SK-N-MC (cell line): ENCODE measurements at regions not wholly inside any gene's neighbourhood (a gene's known extent, or its start where the extent isn't known, plus 50 kb on each side); places are given as distances from the start of the nearest gene placed in this dataset.
"Not testable (repeated sequence)": the region's sequence is repeated elsewhere in the genome, so short reads cannot be mapped to it uniquely, and the experiment has no call there.

Source experiments
- DNase-seq: peaks from one replicate; pipeline ENCODE4 v3.0.0-alpha.2; 2011; ENCODE audit warnings: low read depth, low spot score
- H3K27ac ChIP-seq: fragments of 200-600 bp; sonication (generic); 2 replicates; pipeline ENCODE4 v1.5.1; 2016; ENCODE audit warnings: mixed run types
- H3K36me3 ChIP-seq: fragments of 200-600 bp; sonication (generic); 2 replicates; pipeline ENCODE4 v1.6.1; 2017; ENCODE audit warnings: antibody characterized with exemption, low read length, mixed read lengths; ENCODE audit not compliant: insufficient read depth
- H3K4me3 ChIP-seq: fragments of 200-600 bp; sonication (generic); 2 replicates; pipeline ENCODE4 v1.5.1; 2016
- H3K9ac ChIP-seq: fragments of 200-600 bp; sonication (generic); 2 replicates; pipeline ENCODE4 v1.8.0; 2017; ENCODE audit warnings: mixed run types, mixed read lengths; ENCODE audit not compliant: insufficient read length
- H3K9me3 ChIP-seq: fragments of 200-600 bp; sonication (generic); 2 replicates; pipeline ENCODE4 v1.6.1; 2017; ENCODE audit warnings: low read depth, mild to moderate bottlenecking, antibody characterized with exemption, low read length, moderate library complexity, mixed read lengths
- EZH2 ChIP-seq: fragments of 200-600 bp; sonication (generic); IDR thresholded peaks from one replicate; pipeline ENCODE4 v1.6.1; 2017; ENCODE audit warnings: antibody characterized with exemption
- FOXP2 ChIP-seq: optimal IDR thresholded peaks from 2 replicates; pipeline ENCODE3; 2011; ENCODE audit warnings: mild to moderate bottlenecking, moderate library complexity; ENCODE audit not compliant: insufficient read depth; ENCODE audit errors: extremely low read length, control extremely low read depth
- POLR2AphosphoS5 ChIP-seq: IDR thresholded peaks from 2 replicates; pipeline ENCODE4 v1.6.1; 2012; ENCODE audit warnings: mild to moderate bottlenecking, low read depth, low read length, borderline replicate concordance

GRCh38 chr10:18886102-18886501, 162.5 kb upstream of the MALRD1 start:
- H3K27ac ChIP-seq = no peak overlapping the region
- no peak overlapping the region for H3K9ac ChIP-seq
- no peak for DNase-seq
- no peak overlapping the region for H3K4me3 ChIP-seq
- TF ChIP-seq FOXP2 (no peak), POLR2AphosphoS5 (no peak), EZH2 (no peak)
- no peaks in the 10 kb centered on the region for H3K9me3 ChIP-seq
- no peaks in the 10 kb centered on the region for H3K36me3 ChIP-seq

GRCh38 chr10:18906636-18907035, 142.0 kb upstream of the MALRD1 start:
- Histone ChIP-seq H3K27ac (no peak overlapping the region), H3K36me3 (peaks cover 27% of the 10 kb centered on the region; the same call in 1 of the 2 replicates), H3K9ac (no peak overlapping the region), H3K9me3 (no peaks in the 10 kb centered on the region), H3K4me3 (no peak overlapping the region)
- DNase-seq = no peak
- TF ChIP-seq POLR2AphosphoS5 = no peak
- no peak for TF ChIP-seq FOXP2
- TF ChIP-seq EZH2 = no peak

- DNase-seq, H3K9me3 ChIP-seq: not testable (repeated sequence)
- Histone ChIP-seq H3K4me3 (peak overlapping the region; percentile 84), H3K36me3 (peaks cover 17% of the 10 kb centered on the region), H3K27ac (peak overlapping the region; percentile 75), H3K9ac (peak overlapping the region; percentile 68)
These were observed 131.2 kb upstream of the MALRD1 start for GRCh38 chr10:18917431-18917830.

GRCh38 chr10:18918532-18918931, 130.1 kb upstream of the MALRD1 start:
- Histone ChIP-seq H3K4me3 (no peak overlapping the region), H3K36me3 (peaks cover 7% of the 10 kb centered on the region; the same call in 1 of the 2 replicates), H3K9ac (no peak overlapping the region), H3K27ac (no peak overlapping the region), H3K9me3 (no peaks in the 10 kb centered on the region; the same call in 1 of the 2 replicates)
- no peak for TF ChIP-seq EZH2
- TF ChIP-seq POLR2AphosphoS5 = no peak
- TF ChIP-seq FOXP2 = no peak
- no peak for DNase-seq

- H3K9ac ChIP-seq = no peak overlapping the region
- TF ChIP-seq EZH2 (no peak), FOXP2 (no peak), POLR2AphosphoS5 (no peak)
- H3K27ac ChIP-seq = no peak overlapping the region
- no peak for DNase-seq
- no peaks in the 10 kb centered on the region for H3K36me3 ChIP-seq
- no peaks in the 10 kb centered on the region for H3K9me3 ChIP-seq
- H3K4me3 ChIP-seq = no peak overlapping the region
These were observed 99.2 kb upstream of the MALRD1 start for GRCh38 chr10:18949391-18949790.

GRCh38 chr10:18951072-18951823, 97.4 kb upstream of the MALRD1 start:
- H3K36me3 ChIP-seq, DNase-seq: not testable (repeated sequence)

GRCh38 chr10:18955061-18955460, 93.5 kb upstream of the MALRD1 start:
- no peak overlapping the region for H3K4me3 ChIP-seq
- no peaks in the 10 kb centered on the region for H3K9me3 ChIP-seq
- H3K9ac ChIP-seq = no peak overlapping the region
- no peak for DNase-seq
- no peaks in the 10 kb centered on the region for H3K36me3 ChIP-seq
- TF ChIP-seq POLR2AphosphoS5 (no peak), EZH2 (no peak), FOXP2 (no peak)
- no peak overlapping the region for H3K27ac ChIP-seq

More at GRCh38 chr10:18951072-18951823, 97.4 kb upstream of the MALRD1 start:
- not testable (repeated sequence) for H3K9ac ChIP-seq, H3K4me3 ChIP-seq, H3K27ac ChIP-seq, H3K9me3 ChIP-seq

GRCh38 chr10:18959369-18959768, 89.2 kb upstream of the MALRD1 start:
- Histone ChIP-seq H3K4me3 (no peak overlapping the region), H3K27ac (no peak overlapping the region), H3K9ac (no peak overlapping the region), H3K9me3 (no peaks in the 10 kb centered on the region), H3K36me3 (no peaks in the 10 kb centered on the region)
- DNase-seq = no peak
- TF ChIP-seq FOXP2 (no peak), EZH2 (no peak), POLR2AphosphoS5 (no peak)

- TF ChIP-seq FOXP2 (no peak), POLR2AphosphoS5 (no peak), EZH2 (no peak)
- Histone ChIP-seq H3K9ac (no peak overlapping the region), H3K27ac (no peak overlapping the region), H3K9me3 (no peaks in the 10 kb centered on the region), H3K36me3 (no peaks in the 10 kb centered on the region), H3K4me3 (no peak overlapping the region)
- no peak for DNase-seq
These were observed 88.0 kb upstream of the MALRD1 start for GRCh38 chr10:18960466-18961079.

- H3K9ac ChIP-seq = no peak overlapping the region
- DNase-seq = no peak
- no peak overlapping the region for H3K27ac ChIP-seq
- no peaks in the 10 kb centered on the region for H3K36me3 ChIP-seq
- no peak overlapping the region for H3K4me3 ChIP-seq
- H3K9me3 ChIP-seq = no peaks in the 10 kb centered on the region
- TF ChIP-seq FOXP2 (no peak), POLR2AphosphoS5 (no peak), EZH2 (no peak)
These were observed 80.4 kb upstream of the MALRD1 start for GRCh38 chr10:18968159-18968558.
